ENCODE measurements at regions not wholly inside any gene's neighbourhood (a gene's known extent, or its start where the extent isn't known, plus 50 kb on each side); places are given as distances from the start of the nearest gene placed in this dataset.

DNA sequence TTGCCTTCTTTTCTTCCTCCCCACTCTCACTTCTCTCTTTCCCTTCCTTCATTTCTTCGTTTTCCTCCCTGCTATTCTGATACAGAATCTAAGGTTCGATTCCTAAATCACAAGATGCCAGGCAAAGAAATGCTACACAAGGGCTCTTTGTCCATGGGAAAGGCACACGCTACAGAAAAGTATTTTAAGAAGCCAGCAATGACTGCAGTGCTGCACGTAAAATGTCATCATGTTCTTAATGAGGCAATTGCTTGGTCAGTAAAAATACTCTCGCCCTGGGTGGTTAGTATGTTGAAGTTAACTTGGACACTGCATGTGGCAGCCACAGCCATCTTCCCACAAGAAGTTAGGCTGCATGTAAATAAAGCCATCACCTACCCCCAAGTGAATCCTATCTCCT is 178.4 kb downstream of the DHX15 start:
- TF ChIP-seq, protein P1, sequence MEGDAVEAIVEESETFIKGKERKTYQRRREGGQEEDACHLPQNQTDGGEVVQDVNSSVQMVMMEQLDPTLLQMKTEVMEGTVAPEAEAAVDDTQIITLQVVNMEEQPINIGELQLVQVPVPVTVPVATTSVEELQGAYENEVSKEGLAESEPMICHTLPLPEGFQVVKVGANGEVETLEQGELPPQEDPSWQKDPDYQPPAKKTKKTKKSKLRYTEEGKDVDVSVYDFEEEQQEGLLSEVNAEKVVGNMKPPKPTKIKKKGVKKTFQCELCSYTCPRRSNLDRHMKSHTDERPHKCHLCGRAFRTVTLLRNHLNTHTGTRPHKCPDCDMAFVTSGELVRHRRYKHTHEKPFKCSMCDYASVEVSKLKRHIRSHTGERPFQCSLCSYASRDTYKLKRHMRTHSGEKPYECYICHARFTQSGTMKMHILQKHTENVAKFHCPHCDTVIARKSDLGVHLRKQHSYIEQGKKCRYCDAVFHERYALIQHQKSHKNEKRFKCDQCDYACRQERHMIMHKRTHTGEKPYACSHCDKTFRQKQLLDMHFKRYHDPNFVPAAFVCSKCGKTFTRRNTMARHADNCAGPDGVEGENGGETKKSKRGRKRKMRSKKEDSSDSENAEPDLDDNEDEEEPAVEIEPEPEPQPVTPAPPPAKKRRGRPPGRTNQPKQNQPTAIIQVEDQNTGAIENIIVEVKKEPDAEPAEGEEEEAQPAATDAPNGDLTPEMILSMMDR (IDR thresholded peaks at IDR 0.05): no peak
- TF ChIP-seq POLR2A (IDR thresholded peaks at IDR 0.05): no peak

DNA sequence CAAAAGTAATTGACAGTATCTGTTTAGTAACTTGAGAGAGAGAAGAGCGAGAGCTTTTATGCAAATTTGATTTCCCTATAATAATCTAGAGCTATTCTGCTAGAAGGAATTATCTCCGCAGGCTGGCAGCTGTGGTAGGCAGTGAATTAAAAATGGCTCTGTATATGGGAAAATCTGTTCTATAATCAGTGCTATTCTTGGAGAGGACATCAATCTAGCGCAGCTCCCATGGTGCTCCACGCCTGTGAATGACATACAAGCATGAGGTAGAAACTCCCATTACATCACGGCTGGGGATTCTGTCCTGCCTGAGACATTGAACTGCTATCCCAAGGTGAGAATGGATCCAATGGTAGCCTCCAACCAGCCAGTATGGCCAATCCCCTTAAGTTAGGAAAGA is 179.0 kb downstream of the DHX15 start:
- intact Hi-C loops (cut with DNase I; ENCODE audit: low total_unique reads): no loop called here
- WGBS, 2 donors: 83 to 84% methylated on average over 5 of the region's 5 CpGs
- H3K4me3 ChIP-seq (ENCODE audit: low read depth, poor library complexity, severe bottlenecking): no peak overlapping the region
- TF ChIP-seq POLR2A (IDR thresholded peaks at IDR 0.05): no peak
- TF ChIP-seq, protein P1 (IDR thresholded peaks at IDR 0.05): no peak
- DNase-seq (ENCODE audit: low spot score in 2 of 2): no peak

More for the DNA sequence above, 178.4 kb downstream of the DHX15 start:
- DNase-seq (ENCODE audit: low spot score in 2 of 2): no peak
- WGBS, 2 donors: 77 to 93% methylated on average over 5 of the region's 5 CpGs
- intact Hi-C loops (cut with DNase I; ENCODE audit: low total_unique reads): no loop called here
- no peak overlapping the region for H3K4me3 ChIP-seq (ENCODE audit: low read depth, poor library complexity, severe bottlenecking)

DNA sequence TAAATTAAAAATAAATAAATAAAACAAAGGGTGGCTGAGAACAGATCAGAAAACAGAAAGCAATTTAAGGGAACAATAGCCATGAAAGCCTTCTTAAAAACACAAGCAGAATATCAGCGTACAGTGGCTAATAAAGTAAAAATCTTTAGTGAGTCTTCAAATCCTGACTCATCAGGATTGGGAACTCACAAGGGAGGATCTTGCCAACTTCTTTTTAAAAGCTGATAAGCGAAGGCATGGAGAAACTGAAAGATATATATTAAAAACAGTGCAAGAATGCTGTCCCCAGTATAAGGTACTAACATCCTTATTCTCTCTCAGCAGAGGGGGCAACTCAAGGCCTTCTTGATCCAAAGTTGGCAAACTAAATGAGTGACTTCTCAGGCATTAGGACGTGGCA is 180.1 kb downstream of the DHX15 start:
- no peak for TF ChIP-seq POLR2A (IDR thresholded peaks at IDR 0.05)
- TF ChIP-seq, protein P1 (IDR thresholded peaks at IDR 0.05): no peak
- no peak overlapping the region for H3K4me3 ChIP-seq (ENCODE audit: low read depth, poor library complexity, severe bottlenecking)
- intact Hi-C loops (cut with DNase I; ENCODE audit: low total_unique reads): no loop called here
- WGBS, 2 donors: 72 to 74% methylated on average over 3 of the region's 3 CpGs
- no peak for DNase-seq (ENCODE audit: low spot score in 2 of 2)

DNA sequence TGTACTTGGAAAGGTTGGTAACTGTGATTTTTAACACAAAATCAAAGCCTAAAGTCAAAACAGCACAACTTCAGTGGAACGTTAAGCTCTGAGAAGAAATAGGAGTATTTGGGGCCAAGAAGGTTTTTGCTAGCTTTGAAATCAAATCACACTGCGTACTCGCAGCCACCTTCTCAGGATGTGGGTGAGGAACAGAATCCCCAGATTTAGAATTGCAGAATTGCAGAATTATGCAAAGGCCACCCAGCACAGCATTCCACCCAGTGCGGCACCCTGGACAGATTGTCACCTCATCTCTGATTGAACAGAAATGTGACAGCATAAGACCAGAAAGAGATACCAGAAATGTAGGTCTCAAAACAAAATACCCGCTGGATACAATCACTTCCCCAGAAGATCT is 181.1 kb downstream of the DHX15 start:
- no peak for DNase-seq (ENCODE audit: low spot score in 2 of 2)
- intact Hi-C loops (cut with DNase I; ENCODE audit: low total_unique reads): no loop called here
- WGBS, 2 donors: 88% methylated on average over 5 of the region's 5 CpGs

DNA sequence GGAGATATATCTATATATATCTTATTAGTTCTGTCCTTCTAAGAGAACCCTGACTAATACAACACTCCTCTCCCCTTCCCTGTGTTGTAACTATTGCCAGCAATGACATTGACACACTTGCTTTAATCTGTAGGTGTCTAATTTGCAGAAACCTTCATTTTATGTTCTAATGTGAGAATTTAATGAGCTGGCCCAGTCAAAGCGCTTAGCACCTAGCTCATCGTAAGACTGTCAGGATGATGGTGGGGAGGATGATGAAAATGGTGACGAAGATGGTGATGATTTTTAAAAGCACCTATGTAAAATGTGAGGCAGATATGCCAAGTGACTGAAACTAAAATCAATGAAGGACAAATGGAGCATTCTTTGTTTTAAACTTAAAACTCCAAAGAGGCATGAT is 183.8 kb downstream of the DHX15 start:
- 93 to 97% methylated on average over 3 of the region's 3 CpGs for WGBS, 2 donors
- TF ChIP-seq, protein P1 (IDR thresholded peaks at IDR 0.05): no peak
- no peak for TF ChIP-seq POLR2A (IDR thresholded peaks at IDR 0.05)
- intact Hi-C loops (cut with DNase I; ENCODE audit: low total_unique reads): no loop called here
- DNase-seq (ENCODE audit: low spot score in 2 of 2): no peak
- no peak overlapping the region for H3K4me3 ChIP-seq (ENCODE audit: low read depth, poor library complexity, severe bottlenecking)

More for the DNA sequence above, 181.1 kb downstream of the DHX15 start:
- no peak overlapping the region for H3K4me3 ChIP-seq (ENCODE audit: low read depth, poor library complexity, severe bottlenecking)
- TF ChIP-seq POLR2A (IDR thresholded peaks at IDR 0.05): no peak
- TF ChIP-seq, protein P1 (IDR thresholded peaks at IDR 0.05): no peak

DNA sequence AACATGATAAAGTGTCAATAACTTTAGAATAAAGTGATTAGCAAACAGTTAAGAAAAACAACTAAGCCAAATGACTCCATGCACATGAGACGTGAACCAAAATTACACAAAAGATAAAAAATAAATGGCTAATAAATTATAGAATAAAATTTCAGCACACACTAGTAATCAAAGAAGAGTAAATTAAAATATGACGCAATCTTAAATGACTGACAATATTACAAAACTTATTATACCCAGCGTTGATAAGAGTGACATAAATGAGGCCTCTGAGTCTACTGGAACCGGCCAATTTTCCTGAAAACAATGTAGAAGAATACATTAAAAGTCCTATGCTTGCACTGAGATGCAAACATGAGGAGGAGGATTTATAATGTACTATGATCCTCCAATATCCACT is 187.4 kb downstream of the DHX15 start:
- H3K4me3 ChIP-seq (ENCODE audit: low read depth, poor library complexity, severe bottlenecking): no peak overlapping the region
- no peak for TF ChIP-seq POLR2A (IDR thresholded peaks at IDR 0.05)
- TF ChIP-seq, protein P1 (IDR thresholded peaks at IDR 0.05): no peak
- intact Hi-C loops (cut with DNase I; ENCODE audit: low total_unique reads): no loop called here
- WGBS, 2 donors: 75 to 91% methylated on average over 4 of the region's 4 CpGs
- no peak for DNase-seq (ENCODE audit: low spot score in 2 of 2)
